ENCODE measurements at regions not wholly inside any gene's neighbourhood (a gene's known extent, or its start where the extent isn't known, plus 50 kb on each side); places are given as distances from the start of the nearest gene placed in this dataset.

DNA sequence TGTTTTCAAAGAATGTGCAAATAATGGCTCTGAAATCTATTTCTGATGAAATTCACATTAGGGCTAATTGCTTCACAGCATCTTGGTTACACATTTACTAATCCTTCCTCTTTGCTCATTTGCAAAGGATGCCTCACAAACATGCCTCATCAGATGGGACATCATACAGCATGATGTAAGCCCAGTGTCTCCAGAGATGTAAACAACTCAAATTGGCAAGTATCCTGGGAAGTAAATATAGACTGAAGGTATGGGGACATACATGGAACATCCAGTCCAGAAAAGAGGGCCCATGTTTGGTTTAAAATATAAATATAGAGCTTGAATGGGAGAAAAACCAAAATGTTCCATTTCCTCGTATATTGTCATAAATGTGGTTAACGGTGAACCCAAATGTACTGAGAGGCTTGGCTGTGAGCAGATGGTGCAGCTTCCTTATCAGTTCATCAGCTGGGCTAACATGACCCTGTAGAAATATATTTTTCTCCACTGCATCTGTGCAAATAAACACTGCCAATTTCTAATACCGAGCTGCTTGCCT, 142.9 kb upstream of the NUDT7 start:
- TF ChIP-seq, protein P1, sequence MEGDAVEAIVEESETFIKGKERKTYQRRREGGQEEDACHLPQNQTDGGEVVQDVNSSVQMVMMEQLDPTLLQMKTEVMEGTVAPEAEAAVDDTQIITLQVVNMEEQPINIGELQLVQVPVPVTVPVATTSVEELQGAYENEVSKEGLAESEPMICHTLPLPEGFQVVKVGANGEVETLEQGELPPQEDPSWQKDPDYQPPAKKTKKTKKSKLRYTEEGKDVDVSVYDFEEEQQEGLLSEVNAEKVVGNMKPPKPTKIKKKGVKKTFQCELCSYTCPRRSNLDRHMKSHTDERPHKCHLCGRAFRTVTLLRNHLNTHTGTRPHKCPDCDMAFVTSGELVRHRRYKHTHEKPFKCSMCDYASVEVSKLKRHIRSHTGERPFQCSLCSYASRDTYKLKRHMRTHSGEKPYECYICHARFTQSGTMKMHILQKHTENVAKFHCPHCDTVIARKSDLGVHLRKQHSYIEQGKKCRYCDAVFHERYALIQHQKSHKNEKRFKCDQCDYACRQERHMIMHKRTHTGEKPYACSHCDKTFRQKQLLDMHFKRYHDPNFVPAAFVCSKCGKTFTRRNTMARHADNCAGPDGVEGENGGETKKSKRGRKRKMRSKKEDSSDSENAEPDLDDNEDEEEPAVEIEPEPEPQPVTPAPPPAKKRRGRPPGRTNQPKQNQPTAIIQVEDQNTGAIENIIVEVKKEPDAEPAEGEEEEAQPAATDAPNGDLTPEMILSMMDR (IDR thresholded peaks at IDR 0.05): no peak
- TF ChIP-seq POLR2A (IDR thresholded peaks at IDR 0.05): no peak

All from right lobe of liver (tissue), 4 donors.